ENCODE measurements at regions not wholly inside any gene's neighbourhood (a gene's known extent, or its start where the extent isn't known, plus 50 kb on each side); places are given as distances from the start of the nearest gene placed in this dataset.

DNA sequence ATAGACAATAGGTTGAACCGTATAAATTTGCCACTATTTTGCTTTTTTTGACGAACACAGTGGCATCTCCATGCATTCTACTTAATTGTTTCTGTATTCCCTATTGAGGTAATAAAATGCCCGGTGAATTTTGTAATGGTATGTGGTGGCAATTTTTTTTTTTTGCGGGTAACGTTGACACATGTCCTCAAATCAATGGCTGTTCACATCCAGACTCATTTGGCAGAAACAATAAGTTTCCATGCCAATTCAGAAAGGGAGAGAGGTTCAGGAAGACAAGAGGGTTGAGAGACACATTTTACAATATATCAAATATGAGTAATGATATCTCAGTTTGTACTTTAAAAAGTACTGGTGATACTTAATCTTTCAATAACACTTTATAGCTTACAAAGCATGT is 463.9 kb downstream of the WDR72 start:
- Histone ChIP-seq H3K4me1 (ENCODE audit: control insufficient read depth in 1 of 2, insufficient read depth in 2 of 2, low read length in 2 of 2) (no peaks in the 10 kb centered on the region), H3K27me3 (ENCODE audit: insufficient read depth, low read length) (no peaks in the 10 kb centered on the region), H3K4me2 (ENCODE audit: low read length) (no peak overlapping the region), H3K36me3 (ENCODE audit: control insufficient read depth in 1 of 2, insufficient read depth in 2 of 2, low read length in 2 of 2) (no peaks in the 10 kb centered on the region), H3K79me2 (ENCODE audit: insufficient read depth, low read length) (no peaks in the 10 kb centered on the region), H2AFZ (ENCODE audit: low read depth, low read length, poor library complexity, severe bottlenecking) (no peak overlapping the region), H3K27ac (ENCODE audit: low read depth, low read length) (no peak overlapping the region), H4K20me1 (ENCODE audit: insufficient read depth) (no peaks in the 10 kb centered on the region), H3K4me3 (replicated peaks in 1 of 2; ENCODE audit: low read depth in 1 of 2, low read length in 2 of 2) (no peak overlapping the region), H3K9me2 (ENCODE audit: insufficient read depth) (no peaks in the 10 kb centered on the region), H3K9me3 (ENCODE audit: control insufficient read depth in 1 of 2, insufficient read depth in 1 of 2, low read depth in 1 of 2, low read length in 2 of 2) (no peaks in the 10 kb centered on the region), H3K9ac (ENCODE audit: low read length) (no peak overlapping the region)
- POLR2A ChIA-PET = no interaction called here
- CTCF ChIA-PET = no interaction called here
- no TSS peak for BruUV-seq (replicated peaks)
- TF ChIP-seq SP1 (IDR thresholded peaks at IDR 0.05; ENCODE audit: low read depth) = no peak
- TF ChIP-seq ZNF274 (IDR thresholded peaks at IDR 0.05; ENCODE audit: low read depth, low read length) = no peak
- TF ChIP-seq, protein P1, sequence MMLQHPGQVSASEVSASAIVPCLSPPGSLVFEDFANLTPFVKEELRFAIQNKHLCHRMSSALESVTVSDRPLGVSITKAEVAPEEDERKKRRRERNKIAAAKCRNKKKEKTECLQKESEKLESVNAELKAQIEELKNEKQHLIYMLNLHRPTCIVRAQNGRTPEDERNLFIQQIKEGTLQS (IDR thresholded peaks at IDR 0.05) = no peak
- no peak for DNase-seq (ENCODE audit: low read depth, low spot score)
- no peak for ATAC-seq
- intact Hi-C loops (cut with micrococcal nuclease) = no loop called here
- RAD21 ChIA-PET (ENCODE audit: low non-redundant PET in 1 of 2, low total read pairs in 2 of 2, uncharacterized antibody in 2 of 2, unreplicated experiment in 2 of 2) = no interaction called here

GRCh38 chr15:53288542-53288941 is 470.9 kb downstream of the WDR72 start:
- DNase-seq (ENCODE audit: low read depth, low spot score) = no peak
- H4K20me1 ChIP-seq (ENCODE audit: insufficient read depth) = no peaks in the 10 kb centered on the region
- H2AFZ ChIP-seq (ENCODE audit: low read depth, low read length, poor library complexity, severe bottlenecking) = no peak overlapping the region
- H3K4me2 ChIP-seq (ENCODE audit: low read length) = no peak overlapping the region
- H3K9me3 ChIP-seq (ENCODE audit: control insufficient read depth in 1 of 2, insufficient read depth in 1 of 2, low read depth in 1 of 2, low read length in 2 of 2) = no peaks in the 10 kb centered on the region
- no peaks in the 10 kb centered on the region for H3K36me3 ChIP-seq (ENCODE audit: control insufficient read depth in 1 of 2, insufficient read depth in 2 of 2, low read length in 2 of 2)
- CTCF ChIA-PET = no interaction called here
- no peak for TF ChIP-seq ZFX (IDR thresholded peaks at IDR 0.05)
- no peak for TF ChIP-seq SP1 (IDR thresholded peaks at IDR 0.05; ENCODE audit: low read depth)
- no peak for TF ChIP-seq SIN3A (IDR thresholded peaks at IDR 0.05; ENCODE audit: low read depth)
- no peak for TF ChIP-seq EGR1 (IDR thresholded peaks at IDR 0.05; ENCODE audit: low read depth)
- no peak for TF ChIP-seq JUND (IDR thresholded peaks at IDR 0.05)
- no peak for TF ChIP-seq ELF1 (IDR thresholded peaks at IDR 0.05; ENCODE audit: borderline replicate concordance, low read depth)
- TF ChIP-seq RAD21 (IDR thresholded peaks at IDR 0.05; ENCODE audit: low read depth) = no peak
- TF ChIP-seq, protein P2, sequence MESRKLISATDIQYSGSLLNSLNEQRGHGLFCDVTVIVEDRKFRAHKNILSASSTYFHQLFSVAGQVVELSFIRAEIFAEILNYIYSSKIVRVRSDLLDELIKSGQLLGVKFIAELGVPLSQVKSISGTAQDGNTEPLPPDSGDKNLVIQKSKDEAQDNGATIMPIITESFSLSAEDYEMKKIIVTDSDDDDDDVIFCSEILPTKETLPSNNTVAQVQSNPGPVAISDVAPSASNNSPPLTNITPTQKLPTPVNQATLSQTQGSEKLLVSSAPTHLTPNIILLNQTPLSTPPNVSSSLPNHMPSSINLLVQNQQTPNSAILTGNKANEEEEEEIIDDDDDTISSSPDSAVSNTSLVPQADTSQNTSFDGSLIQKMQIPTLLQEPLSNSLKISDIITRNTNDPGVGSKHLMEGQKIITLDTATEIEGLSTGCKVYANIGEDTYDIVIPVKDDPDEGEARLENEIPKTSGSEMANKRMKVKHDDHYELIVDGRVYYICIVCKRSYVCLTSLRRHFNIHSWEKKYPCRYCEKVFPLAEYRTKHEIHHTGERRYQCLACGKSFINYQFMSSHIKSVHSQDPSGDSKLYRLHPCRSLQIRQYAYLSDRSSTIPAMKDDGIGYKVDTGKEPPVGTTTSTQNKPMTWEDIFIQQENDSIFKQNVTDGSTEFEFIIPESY (IDR thresholded peaks at IDR 0.05; ENCODE audit: extremely low read depth, insufficient replicate concordance, low read length) = no peak
- no peak for TF ChIP-seq SRF (IDR thresholded peaks at IDR 0.05; ENCODE audit: low read depth)
- TF ChIP-seq YY1 (IDR thresholded peaks at IDR 0.05; ENCODE audit: extremely low read depth, insufficient replicate concordance, low read depth, low read length) = no peak
- no peak for TF ChIP-seq CTCF (IDR thresholded peaks at IDR 0.05 in 2 of 3, conservative IDR thresholded peaks at IDR 0.05 in 1 of 3; ENCODE audit: borderline replicate concordance in 1 of 3, insufficient read depth in 1 of 3, low read depth in 2 of 3, low read length in 2 of 3)
- no peak for TF ChIP-seq FOSL1 (IDR thresholded peaks at IDR 0.05; ENCODE audit: low read depth)
- no peak for TF ChIP-seq CBX3 (IDR thresholded peaks at IDR 0.05; ENCODE audit: low read depth)
- TF ChIP-seq TCF7L2 (IDR thresholded peaks at IDR 0.05; ENCODE audit: borderline replicate concordance, extremely low read depth, insufficient read depth, insufficient read length) = no peak
- no peak for TF ChIP-seq CEBPB (IDR thresholded peaks at IDR 0.05; ENCODE audit: low read depth)
- TF ChIP-seq, protein P1 (IDR thresholded peaks at IDR 0.05) = no peak
- no peak for TF ChIP-seq ZNF274 (IDR thresholded peaks at IDR 0.05; ENCODE audit: low read depth, low read length)
- TF ChIP-seq EZH2phosphoT487 (IDR thresholded peaks at IDR 0.05; ENCODE audit: borderline replicate concordance) = no peak
- H3K9ac ChIP-seq (ENCODE audit: low read length) = no peak overlapping the region
- no peak for ATAC-seq
- no peaks in the 10 kb centered on the region for H3K9me2 ChIP-seq (ENCODE audit: insufficient read depth)
- H3K79me2 ChIP-seq (ENCODE audit: insufficient read depth, low read length) = no peaks in the 10 kb centered on the region
- no peaks in the 10 kb centered on the region for H3K4me1 ChIP-seq (ENCODE audit: control insufficient read depth in 1 of 2, insufficient read depth in 2 of 2, low read length in 2 of 2)
- no peaks in the 10 kb centered on the region for H3K27me3 ChIP-seq (ENCODE audit: insufficient read depth, low read length)
- POLR2A ChIA-PET = no interaction called here
- intact Hi-C loops (cut with micrococcal nuclease) = no loop called here
- BruUV-seq (replicated peaks) = no TSS peak
- H3K27ac ChIP-seq (ENCODE audit: low read depth, low read length) = no peak overlapping the region
- RAD21 ChIA-PET (ENCODE audit: low non-redundant PET in 1 of 2, low total read pairs in 2 of 2, uncharacterized antibody in 2 of 2, unreplicated experiment in 2 of 2) = no interaction called here
- no peak overlapping the region for H3K4me3 ChIP-seq (replicated peaks in 1 of 2; ENCODE audit: low read depth in 1 of 2, low read length in 2 of 2)
